ENCODE measurements at regions not wholly inside any gene's neighbourhood (a gene's known extent, or its start where the extent isn't known, plus 50 kb on each side); places are given as distances from the start of the nearest gene placed in this dataset.

DNA sequence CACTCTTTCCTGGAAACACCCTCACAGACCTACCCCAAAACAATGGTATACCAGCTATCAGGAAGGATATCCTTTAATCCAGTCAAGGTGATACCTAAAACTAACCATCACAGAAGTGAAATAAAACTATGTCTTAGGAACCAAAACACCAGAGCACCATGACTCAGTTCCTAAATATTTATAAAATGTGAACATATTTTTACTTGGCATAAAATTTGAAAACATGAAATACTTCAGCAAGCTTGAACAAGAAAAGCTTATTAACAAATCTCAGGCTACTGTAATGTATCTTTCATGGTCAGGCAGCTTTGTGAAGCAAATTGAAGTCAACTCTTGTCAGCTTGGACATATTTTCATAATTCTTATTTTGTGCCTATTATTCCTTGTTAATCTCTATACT lies 440.8 kb upstream of the CDH20 start:
- no peaks in the 10 kb centered on the region for H3K9me3 ChIP-seq (ENCODE audit: insufficient read depth, low read depth, low read length)
- H3K79me1 ChIP-seq (ENCODE audit: low read length): peaks cover 4% of the 10 kb centered on the region
- no peak overlapping the region for H3K9ac ChIP-seq (ENCODE audit: low read length)
- peak overlapping the region; percentile 48 for H4K8ac ChIP-seq (ENCODE audit: low read depth, low read length)
- peak overlapping the region; percentile 83 for H3K18ac ChIP-seq (ENCODE audit: low read length)
- peak overlapping the region; percentile 39 for H2BK5ac ChIP-seq (ENCODE audit: low read depth, low read length, poor library complexity)
- no peak overlapping the region for H3K4me3 ChIP-seq (ENCODE audit: low read depth, low read length)
- H2AK5ac ChIP-seq (ENCODE audit: low read length): peak overlapping the region; percentile 22
- H3K36me3 ChIP-seq (ENCODE audit: control insufficient read depth in 1 of 2, insufficient read depth in 2 of 2, low read length in 2 of 2): no peaks in the 10 kb centered on the region
- no peak overlapping the region for H3K14ac ChIP-seq (ENCODE audit: low read length)
- no peak overlapping the region for H3K23ac ChIP-seq (ENCODE audit: low read length)
- H3K79me2 ChIP-seq (ENCODE audit: control insufficient read depth, insufficient read depth, low read length, poor library complexity): peaks cover 2% of the 10 kb centered on the region
- no peak overlapping the region for H4K12ac ChIP-seq (ENCODE audit: low read depth, low read length)
- H3K4ac ChIP-seq (ENCODE audit: low read depth, low read length): no peak overlapping the region
- no peak overlapping the region for H3K4me2 ChIP-seq (ENCODE audit: low read length)
- H3K4me1 ChIP-seq (ENCODE audit: control insufficient read depth in 1 of 2, insufficient read depth in 2 of 2, low read length in 2 of 2): peaks cover 4 to 5% of the 10 kb centered on the region in 2 experiments
- no peaks in the 10 kb centered on the region for H3K27me3 ChIP-seq (ENCODE audit: insufficient read depth, low read length)
- H2AFZ ChIP-seq (ENCODE audit: insufficient read depth, low read length, poor library complexity): no peak overlapping the region
- H3K27ac ChIP-seq (ENCODE audit: low read depth, low read length): no peak overlapping the region
- DNase-seq: peak in 1 of 2 donors; percentile 64
- H2BK120ac ChIP-seq (ENCODE audit: insufficient read depth, low read length, poor library complexity): peak overlapping the region; percentile 38
- H2BK12ac ChIP-seq (ENCODE audit: low read length): peak overlapping the region; percentile 89
- H4K91ac ChIP-seq (ENCODE audit: low read depth, low read length): peak overlapping the region; percentile 4

DNA sequence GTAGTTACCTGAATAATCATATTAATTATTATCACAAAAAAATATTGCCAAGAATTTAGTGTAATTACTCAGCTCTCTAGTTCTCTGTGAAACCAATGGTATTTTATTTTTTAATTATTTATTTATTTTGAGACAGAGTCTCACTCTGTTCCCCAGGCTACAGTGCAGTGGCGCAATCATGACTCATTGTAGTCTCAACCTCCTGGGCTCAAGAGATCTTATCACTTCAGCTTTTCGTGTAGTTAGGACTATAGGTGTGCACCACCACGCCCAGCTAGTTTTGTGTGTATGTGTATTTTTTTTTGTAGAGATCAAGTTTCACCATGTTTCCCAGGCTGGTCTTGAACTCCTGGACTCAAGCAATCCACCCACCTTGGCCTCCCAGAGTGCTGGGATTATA lies 440.4 kb upstream of the CDH20 start:
- H3K36me3 ChIP-seq (ENCODE audit: control insufficient read depth in 1 of 2, insufficient read depth in 2 of 2, low read length in 2 of 2): no peaks in the 10 kb centered on the region

DNA sequence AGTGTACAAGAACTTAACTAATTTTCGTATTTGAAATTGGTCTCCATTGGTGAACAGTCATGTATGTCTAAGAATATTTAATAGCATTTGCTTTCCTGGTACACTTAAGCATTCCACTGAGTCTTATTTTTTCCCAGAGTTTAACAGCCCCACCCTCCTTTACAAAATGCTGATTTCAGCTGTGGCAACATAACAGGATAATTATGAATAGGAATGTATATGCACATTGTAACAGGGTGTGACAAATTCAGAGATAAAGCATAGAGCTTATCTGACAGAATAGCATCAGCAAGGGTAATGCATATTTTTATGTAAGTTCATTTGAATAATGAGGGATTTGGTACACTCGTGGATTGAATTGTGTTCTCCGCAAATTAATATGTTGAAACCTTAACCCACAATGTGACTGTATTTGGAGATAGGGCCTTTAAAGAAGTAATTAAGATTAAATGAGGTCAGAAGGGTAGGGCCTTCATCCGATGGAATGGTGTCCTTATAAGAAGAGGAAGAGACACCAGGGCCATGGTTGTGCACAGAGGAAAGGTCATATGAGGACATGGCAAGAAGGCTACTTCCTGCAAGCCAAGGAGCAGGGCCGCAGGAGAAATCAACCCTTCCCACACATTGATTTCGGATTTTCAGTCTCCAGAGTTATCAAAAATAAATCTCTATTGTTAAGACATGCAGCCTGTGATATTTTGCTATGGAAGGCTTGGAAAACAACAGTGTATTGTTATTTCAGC lies 439.7 kb upstream of the CDH20 start:
- no peak overlapping the region for H4K8ac ChIP-seq (ENCODE audit: low read depth, low read length)
- H3K79me1 ChIP-seq (ENCODE audit: low read length): peaks cover 4% of the 10 kb centered on the region
- no peak overlapping the region for H3K4me3 ChIP-seq (ENCODE audit: low read depth, low read length)
- no peak overlapping the region for H2BK5ac ChIP-seq (ENCODE audit: low read depth, low read length, poor library complexity)
- H3K27me3 ChIP-seq (ENCODE audit: insufficient read depth, low read length): no peaks in the 10 kb centered on the region
- H3K23ac ChIP-seq (ENCODE audit: low read length): no peak overlapping the region
- no peak overlapping the region for H3K4me2 ChIP-seq (ENCODE audit: low read length)
- WGBS (ENCODE audit: extremely low coverage, insufficient coverage, insufficient read length): no CpG with 5 or more reads among the region's 6 CpGs
- H3K14ac ChIP-seq (ENCODE audit: low read length): no peak overlapping the region
- H3K4me1 ChIP-seq (ENCODE audit: control insufficient read depth in 1 of 2, insufficient read depth in 2 of 2, low read length in 2 of 2): peaks cover 4 to 5% of the 10 kb centered on the region in 2 experiments
- H3K4ac ChIP-seq (ENCODE audit: low read depth, low read length): no peak overlapping the region
- H3K27ac ChIP-seq (ENCODE audit: low read depth, low read length): no peak overlapping the region
- no peaks in the 10 kb centered on the region for H3K9me3 ChIP-seq (ENCODE audit: insufficient read depth, low read depth, low read length)
- H3K36me3 ChIP-seq (ENCODE audit: control insufficient read depth in 1 of 2, insufficient read depth in 2 of 2, low read length in 2 of 2): no peaks in the 10 kb centered on the region
- H2BK12ac ChIP-seq (ENCODE audit: low read length): peak overlapping the region; percentile 43
- H3K18ac ChIP-seq (ENCODE audit: low read length): no peak overlapping the region
- H2BK120ac ChIP-seq (ENCODE audit: insufficient read depth, low read length, poor library complexity): no peak overlapping the region
- H3K9ac ChIP-seq (ENCODE audit: low read length): no peak overlapping the region
- no peak overlapping the region for H4K91ac ChIP-seq (ENCODE audit: low read depth, low read length)
- H3K79me2 ChIP-seq (ENCODE audit: control insufficient read depth, insufficient read depth, low read length, poor library complexity): peaks cover 2% of the 10 kb centered on the region
- H2AK5ac ChIP-seq (ENCODE audit: low read length): no peak overlapping the region
- DNase-seq: peak; percentile 45 to 86
- no peak overlapping the region for H2AFZ ChIP-seq (ENCODE audit: insufficient read depth, low read length, poor library complexity)
- H4K12ac ChIP-seq (ENCODE audit: low read depth, low read length): no peak overlapping the region

More for the DNA sequence above, 440.4 kb upstream of the CDH20 start:
- no peak overlapping the region for H4K91ac ChIP-seq (ENCODE audit: low read depth, low read length)
- H3K4ac ChIP-seq (ENCODE audit: low read depth, low read length): no peak overlapping the region
- H3K14ac ChIP-seq (ENCODE audit: low read length): no peak overlapping the region
- H3K23ac ChIP-seq (ENCODE audit: low read length): no peak overlapping the region
- H3K79me1 ChIP-seq (ENCODE audit: low read length): peaks cover 4% of the 10 kb centered on the region
- H2AK5ac ChIP-seq (ENCODE audit: low read length): no peak overlapping the region
- no peak overlapping the region for H3K4me3 ChIP-seq (ENCODE audit: low read depth, low read length)
- H3K27ac ChIP-seq (ENCODE audit: low read depth, low read length): no peak overlapping the region
- H3K4me1 ChIP-seq (ENCODE audit: control insufficient read depth in 1 of 2, insufficient read depth in 2 of 2, low read length in 2 of 2): peaks cover 4 to 5% of the 10 kb centered on the region in 2 experiments
- H3K79me2 ChIP-seq (ENCODE audit: control insufficient read depth, insufficient read depth, low read length, poor library complexity): peaks cover 2% of the 10 kb centered on the region
- peak; percentile 93 to 96 for DNase-seq
- H3K18ac ChIP-seq (ENCODE audit: low read length): no peak overlapping the region
- no peak overlapping the region for H2BK5ac ChIP-seq (ENCODE audit: low read depth, low read length, poor library complexity)
- no peak overlapping the region for H2BK120ac ChIP-seq (ENCODE audit: insufficient read depth, low read length, poor library complexity)
- no peak overlapping the region for H3K9ac ChIP-seq (ENCODE audit: low read length)
- no CpG with 5 or more reads among the region's 3 CpGs for WGBS (ENCODE audit: extremely low coverage, insufficient coverage, insufficient read length)
- H4K8ac ChIP-seq (ENCODE audit: low read depth, low read length): no peak overlapping the region
- no peak overlapping the region for H4K12ac ChIP-seq (ENCODE audit: low read depth, low read length)
- H2BK12ac ChIP-seq (ENCODE audit: low read length): no peak overlapping the region
- no peaks in the 10 kb centered on the region for H3K9me3 ChIP-seq (ENCODE audit: insufficient read depth, low read depth, low read length)
- H3K27me3 ChIP-seq (ENCODE audit: insufficient read depth, low read length): no peaks in the 10 kb centered on the region
- H2AFZ ChIP-seq (ENCODE audit: insufficient read depth, low read length, poor library complexity): no peak overlapping the region
- no peak overlapping the region for H3K4me2 ChIP-seq (ENCODE audit: low read length)

DNA sequence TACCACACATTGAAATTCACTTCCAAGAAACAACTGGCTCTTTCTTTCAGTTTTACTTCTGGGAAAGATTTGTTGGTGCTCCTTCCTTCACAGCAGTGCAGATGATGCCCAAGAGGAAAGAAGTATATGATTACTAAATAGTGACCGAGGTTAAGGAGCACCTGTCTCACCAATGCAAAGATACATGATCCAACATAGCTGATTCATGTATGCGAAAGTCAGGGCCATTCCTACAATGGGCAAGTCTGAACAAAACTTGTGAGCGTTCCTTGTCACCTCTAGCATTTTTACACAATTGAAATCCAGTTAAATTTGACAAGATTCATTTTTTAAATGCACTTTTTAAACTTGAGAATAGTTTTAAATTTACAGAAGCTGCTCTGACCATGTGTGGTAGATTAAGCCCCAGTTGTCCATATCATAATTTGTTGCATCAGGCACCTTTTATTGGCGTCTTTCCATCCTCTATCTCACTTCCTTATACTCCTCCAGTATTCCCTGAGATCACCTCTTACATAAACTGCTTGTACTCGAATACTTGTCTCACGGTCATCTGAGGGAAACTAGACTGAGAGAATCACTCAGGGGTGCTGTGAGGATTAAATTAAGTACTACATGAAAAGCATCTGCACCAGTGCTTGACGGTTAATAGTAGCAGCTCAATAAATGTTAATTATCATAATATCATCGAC lies 438.8 kb upstream of the CDH20 start:
- no peak overlapping the region for H4K8ac ChIP-seq (ENCODE audit: low read depth, low read length)
- no peak overlapping the region for H3K27ac ChIP-seq (ENCODE audit: low read depth, low read length)
- H3K36me3 ChIP-seq (ENCODE audit: control insufficient read depth in 1 of 2, insufficient read depth in 2 of 2, low read length in 2 of 2): no peaks in the 10 kb centered on the region
- no peak for DNase-seq
- H2AFZ ChIP-seq (ENCODE audit: insufficient read depth, low read length, poor library complexity): no peak overlapping the region
- H3K4me1 ChIP-seq (ENCODE audit: control insufficient read depth in 1 of 2, insufficient read depth in 2 of 2, low read length in 2 of 2): peaks cover 4 to 5% of the 10 kb centered on the region in 2 experiments
- no peak overlapping the region for H2AK5ac ChIP-seq (ENCODE audit: low read length)
- H2BK5ac ChIP-seq (ENCODE audit: low read depth, low read length, poor library complexity): no peak overlapping the region
- no peak overlapping the region for H3K4me2 ChIP-seq (ENCODE audit: low read length)
- no peak overlapping the region for H3K4ac ChIP-seq (ENCODE audit: low read depth, low read length)
- peaks cover 4% of the 10 kb centered on the region for H3K79me1 ChIP-seq (ENCODE audit: low read length)
- H3K14ac ChIP-seq (ENCODE audit: low read length): no peak overlapping the region
- H3K4me3 ChIP-seq (ENCODE audit: low read depth, low read length): no peak overlapping the region
- H3K23ac ChIP-seq (ENCODE audit: low read length): no peak overlapping the region
- no peak overlapping the region for H4K91ac ChIP-seq (ENCODE audit: low read depth, low read length)
- H3K79me2 ChIP-seq (ENCODE audit: control insufficient read depth, insufficient read depth, low read length, poor library complexity): peaks cover 2% of the 10 kb centered on the region
- no peak overlapping the region for H4K12ac ChIP-seq (ENCODE audit: low read depth, low read length)
- no peak overlapping the region for H2BK120ac ChIP-seq (ENCODE audit: insufficient read depth, low read length, poor library complexity)
- no peaks in the 10 kb centered on the region for H3K27me3 ChIP-seq (ENCODE audit: insufficient read depth, low read length)
- no peak overlapping the region for H3K18ac ChIP-seq (ENCODE audit: low read length)
- H3K9me3 ChIP-seq (ENCODE audit: insufficient read depth, low read depth, low read length): no peaks in the 10 kb centered on the region
- no peak overlapping the region for H3K9ac ChIP-seq (ENCODE audit: low read length)
- no peak overlapping the region for H2BK12ac ChIP-seq (ENCODE audit: low read length)
- WGBS (ENCODE audit: extremely low coverage, insufficient coverage, insufficient read length): no CpG with 5 or more reads among the region's 8 CpGs
